ENCODE measurements at regions not wholly inside any gene's neighbourhood (a gene's known extent, or its start where the extent isn't known, plus 50 kb on each side); places are given as distances from the start of the nearest gene placed in this dataset.

DNA sequence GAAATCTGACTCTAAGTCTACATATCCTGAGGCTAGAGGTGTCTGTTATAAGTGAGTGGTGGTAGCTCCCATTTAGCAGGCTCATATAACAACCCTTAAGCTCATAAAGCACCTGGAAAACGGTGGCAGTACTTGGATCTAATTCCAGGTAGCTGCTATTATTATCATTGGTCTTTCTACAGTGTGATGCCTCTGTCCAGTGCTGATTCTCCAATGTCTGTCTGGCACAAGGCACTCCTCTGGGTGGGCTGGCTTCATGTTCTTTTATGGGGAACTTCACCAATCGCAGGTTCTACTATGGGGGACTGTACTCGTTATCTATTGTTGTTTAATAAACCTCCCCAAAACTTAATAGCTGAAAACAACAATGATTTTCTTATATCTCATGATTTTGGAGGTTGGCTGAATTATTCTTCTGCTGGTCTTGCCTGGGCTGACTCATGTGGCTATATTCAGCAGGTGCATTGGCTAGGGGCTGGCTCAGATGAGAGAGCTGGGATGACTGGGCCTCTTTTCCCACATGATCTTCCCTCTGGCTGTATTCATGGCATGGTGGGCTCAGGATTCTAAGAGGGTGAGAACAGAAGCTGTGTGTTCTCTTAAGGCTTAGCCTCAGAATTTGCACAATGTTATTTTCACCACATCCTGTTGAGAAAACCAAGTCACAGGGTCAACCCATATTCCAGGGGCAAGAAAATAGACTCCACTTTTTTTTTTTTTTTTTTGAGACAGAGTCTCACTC, 93.0 kb upstream of the PCGF5 start:
- no peak overlapping the region for H3K9ac ChIP-seq (ENCODE audit: low read length in 3 of 3)
- intact Hi-C loops (cut with DNase I) = no loop called here
- H3K4me1 ChIP-seq (ENCODE audit: control insufficient read depth in 2 of 3, insufficient read depth in 2 of 3, low read depth in 1 of 3, low read length in 3 of 3) = no peaks in the 10 kb centered on the region
- no peak for TF ChIP-seq CTCF (IDR thresholded peaks at IDR 0.05; ENCODE audit: borderline replicate concordance, extremely low read depth, insufficient read depth)
- no peak for FAIRE-seq
- DNase-seq = peak in 3 of 5 donors; percentile 13 to 16 (median 14)
- H3K27ac ChIP-seq (ENCODE audit: low read depth in 2 of 2, low read length in 2 of 2) = no peak overlapping the region
- no peak overlapping the region for H3K4me3 ChIP-seq (ENCODE audit: low read length in 3 of 3)
- no peaks in the 10 kb centered on the region for H3K27me3 ChIP-seq (ENCODE audit: control insufficient read depth, insufficient read depth, low read length)
- no peaks in the 10 kb centered on the region for H3K36me3 ChIP-seq (ENCODE audit: control insufficient read depth in 2 of 3, insufficient read depth in 3 of 3, low read length in 3 of 3)
- H3K9me3 ChIP-seq (ENCODE audit: control insufficient read depth in 2 of 3, insufficient read depth in 1 of 3, low read length in 3 of 3) = no peaks in the 10 kb centered on the region

- no peaks in the 10 kb centered on the region for H3K9me3 ChIP-seq (ENCODE audit: control insufficient read depth in 2 of 3, insufficient read depth in 1 of 3, low read length in 3 of 3)
- DNase-seq = no peak
- no peaks in the 10 kb centered on the region for H3K36me3 ChIP-seq (ENCODE audit: control insufficient read depth in 2 of 3, insufficient read depth in 3 of 3, low read length in 3 of 3)
- intact Hi-C loops (cut with DNase I) = no loop called here
- H3K27me3 ChIP-seq (ENCODE audit: control insufficient read depth, insufficient read depth, low read length) = no peaks in the 10 kb centered on the region
- no peaks in the 10 kb centered on the region for H3K4me1 ChIP-seq (ENCODE audit: control insufficient read depth in 2 of 3, insufficient read depth in 2 of 3, low read depth in 1 of 3, low read length in 3 of 3)
- TF ChIP-seq CTCF (IDR thresholded peaks at IDR 0.05; ENCODE audit: borderline replicate concordance, extremely low read depth, insufficient read depth) = no peak
- FAIRE-seq = no peak
- no peak overlapping the region for H3K9ac ChIP-seq (ENCODE audit: low read length in 3 of 3)
- H3K4me3 ChIP-seq (ENCODE audit: low read length in 3 of 3) = no peak overlapping the region
- no peak overlapping the region for H3K27ac ChIP-seq (ENCODE audit: low read depth in 2 of 2, low read length in 2 of 2)
Observed at GRCh38 chr10:91135113-91135512, 85.3 kb upstream of the PCGF5 start.

- TF ChIP-seq CTCF (IDR thresholded peaks at IDR 0.05; ENCODE audit: borderline replicate concordance, extremely low read depth, insufficient read depth) = no peak
- H3K27ac ChIP-seq (ENCODE audit: low read depth in 2 of 2, low read length in 2 of 2) = no peak overlapping the region
- H3K9ac ChIP-seq (ENCODE audit: low read length in 3 of 3) = no peak overlapping the region
- no peaks in the 10 kb centered on the region for H3K36me3 ChIP-seq (ENCODE audit: control insufficient read depth in 2 of 3, insufficient read depth in 3 of 3, low read length in 3 of 3)
- no peak overlapping the region for H3K4me3 ChIP-seq (ENCODE audit: low read length in 3 of 3)
- FAIRE-seq (no peak), DNase-seq (no peak)
- no peaks in the 10 kb centered on the region for H3K27me3 ChIP-seq (ENCODE audit: control insufficient read depth, insufficient read depth, low read length)
- H3K9me3 ChIP-seq (ENCODE audit: control insufficient read depth in 2 of 3, insufficient read depth in 1 of 3, low read length in 3 of 3) = no peaks in the 10 kb centered on the region
- intact Hi-C loops (cut with DNase I) = no loop called here
- no peaks in the 10 kb centered on the region for H3K4me1 ChIP-seq (ENCODE audit: control insufficient read depth in 2 of 3, insufficient read depth in 2 of 3, low read depth in 1 of 3, low read length in 3 of 3)
Observed at GRCh38 chr10:91137011-91137643, 83.3 kb upstream of the PCGF5 start.

Measured in kidney (tissue), 13 donors.